Stomach smooth muscle (tissue), 2 donors: ENCODE measurements at regions not wholly inside any gene's neighbourhood (a gene's known extent, or its start where the extent isn't known, plus 50 kb on each side); places are given as distances from the start of the nearest gene placed in this dataset.

Experiments used
- H3K27ac ChIP-seq: one replicate; pipeline ENCODE4 v1.7.0; 2013; ENCODE audit warnings: mild to moderate bottlenecking, low read length, inconsistent platforms
- H3K27me3 ChIP-seq, 2 donors: one replicate each; pipeline ENCODE4 v1.7.0; 2013; ENCODE audit warnings: low read length in 2 of 2; ENCODE audit not compliant: insufficient read depth in 2 of 2, control insufficient read depth in 1 of 2
- H3K36me3 ChIP-seq, 2 donors: one replicate each; pipeline ENCODE4 v1.7.0; 2013; ENCODE audit warnings: low read length in 2 of 2; ENCODE audit not compliant: control insufficient read depth in 2 of 2, insufficient read depth in 2 of 2
- H3K4me1 ChIP-seq: one replicate; pipeline ENCODE4 v1.7.0; 2013; ENCODE audit warnings: low read length; ENCODE audit not compliant: control insufficient read depth, insufficient read depth
- H3K4me3 ChIP-seq, 2 donors: one replicate each; pipeline ENCODE4 v1.7.0; 2013; ENCODE audit warnings: low read length in 2 of 2
- H3K9ac ChIP-seq, 2 donors: one replicate each; pipeline ENCODE4 v1.7.0; 2013; ENCODE audit warnings: low read length in 2 of 2, mild to moderate bottlenecking in 1 of 2
- H3K9me3 ChIP-seq, 2 donors: one replicate each; pipeline ENCODE4 v1.7.0; 2013; ENCODE audit warnings: low read length in 2 of 2; ENCODE audit not compliant: control insufficient read depth in 2 of 2
- donor health status: healthy.
- donor health status: Pancreatic carcinoma.

DNA sequence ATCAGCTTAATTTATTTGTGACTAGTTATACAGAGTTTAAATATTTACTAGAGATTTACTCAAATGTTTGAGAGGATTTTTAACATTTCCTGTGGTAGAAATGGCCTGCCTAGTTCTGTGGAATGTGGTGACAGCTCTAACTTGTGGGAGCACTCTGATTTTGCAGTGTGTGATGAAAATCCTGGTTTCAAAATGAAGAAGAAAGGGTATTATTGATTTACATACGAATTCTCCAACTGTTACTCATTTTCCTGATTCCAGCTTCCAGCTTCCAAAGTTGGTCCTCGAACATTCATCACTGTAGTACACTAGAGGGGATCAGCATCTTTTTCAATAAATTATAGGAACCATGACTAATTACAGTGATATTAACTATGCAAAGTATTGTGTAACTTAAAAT, 462.7 kb upstream of the PKN2 start:
- H3K27ac ChIP-seq: no peak overlapping the region
- H3K9me3 ChIP-seq: peaks cover 0 to 2% of the 10 kb centered on the region in 2 donors
- H3K4me3 ChIP-seq: no peak overlapping the region
- no peak overlapping the region for H3K9ac ChIP-seq
- no peaks in the 10 kb centered on the region for H3K4me1 ChIP-seq
- no peaks in the 10 kb centered on the region for H3K27me3 ChIP-seq
- H3K36me3 ChIP-seq: no peaks in the 10 kb centered on the region

DNA sequence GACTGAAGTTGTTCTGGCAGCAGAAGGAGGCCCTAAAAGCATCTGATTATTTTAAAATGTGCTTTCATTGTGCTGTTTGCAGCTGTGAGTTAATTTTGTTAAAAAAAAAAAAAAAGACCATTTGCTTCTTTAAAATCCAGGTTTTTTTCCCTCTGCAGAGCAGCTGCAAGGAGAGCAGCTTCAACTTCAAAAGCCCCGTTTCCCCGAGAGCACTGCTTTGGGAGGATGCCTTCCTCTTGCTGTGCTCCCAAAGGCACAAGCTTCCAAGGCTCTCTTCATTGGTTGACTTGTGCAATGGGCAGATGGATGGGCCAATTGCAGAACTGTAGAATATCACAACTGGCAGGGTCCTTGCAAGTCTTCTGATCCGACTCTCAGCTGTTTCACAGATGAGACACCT, 459.2 kb upstream of the PKN2 start:
- H3K4me3 ChIP-seq: no peak overlapping the region
- H3K27ac ChIP-seq: no peak overlapping the region
- no peak overlapping the region for H3K9ac ChIP-seq
- no peaks in the 10 kb centered on the region for H3K27me3 ChIP-seq
- H3K36me3 ChIP-seq: no peaks in the 10 kb centered on the region
- no peaks in the 10 kb centered on the region for H3K9me3 ChIP-seq
- no peaks in the 10 kb centered on the region for H3K4me1 ChIP-seq

DNA sequence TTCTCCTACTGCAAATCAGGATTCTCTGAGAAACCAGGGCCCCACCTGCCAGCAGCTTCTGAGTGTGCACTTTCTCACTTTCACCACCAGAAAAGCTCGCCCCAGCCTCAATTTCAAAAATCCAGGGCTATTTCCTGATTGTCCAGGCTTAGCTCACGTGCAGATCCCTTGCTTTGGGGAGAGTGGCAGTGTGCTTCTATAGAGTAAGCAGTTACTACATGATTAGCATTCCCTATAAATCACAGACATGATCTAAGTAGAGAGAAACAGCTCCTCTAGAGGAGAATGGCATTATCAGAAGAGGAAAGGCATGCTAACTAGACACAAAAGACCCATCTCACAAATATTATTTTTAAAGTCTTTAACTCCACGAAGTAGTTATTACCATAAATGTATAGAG, 456.0 kb upstream of the PKN2 start:
- Histone ChIP-seq H3K9me3 (no peaks in the 10 kb centered on the region), H3K4me1 (no peaks in the 10 kb centered on the region), H3K4me3 (no peak overlapping the region), H3K27me3 (no peaks in the 10 kb centered on the region), H3K27ac (no peak overlapping the region), H3K9ac (no peak overlapping the region), H3K36me3 (no peaks in the 10 kb centered on the region)

DNA sequence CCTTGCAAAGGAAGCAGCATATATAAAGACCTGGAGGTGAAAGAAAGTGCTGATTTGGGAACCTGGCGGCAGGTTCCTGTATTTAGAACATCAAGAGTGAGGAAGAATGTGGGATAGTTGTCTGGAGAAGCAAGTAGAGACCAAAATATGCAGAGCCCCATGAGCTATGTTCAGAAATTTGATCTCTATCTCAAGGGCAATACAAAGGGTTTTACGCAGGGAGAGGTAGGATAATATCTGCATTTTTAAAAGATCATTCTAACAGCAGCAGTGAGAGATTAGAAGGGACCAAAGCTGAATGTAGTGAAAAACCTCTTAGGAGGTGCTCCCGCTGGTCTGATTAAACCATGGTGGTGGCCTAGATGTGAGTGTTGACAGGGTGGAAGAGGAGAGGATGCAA, 453.9 kb upstream of the PKN2 start:
- H3K4me3 ChIP-seq: no peak overlapping the region
- H3K27me3 ChIP-seq: no peaks in the 10 kb centered on the region
- H3K36me3 ChIP-seq: no peaks in the 10 kb centered on the region
- no peaks in the 10 kb centered on the region for H3K4me1 ChIP-seq
- no peak overlapping the region for H3K27ac ChIP-seq
- H3K9ac ChIP-seq: no peak overlapping the region
- H3K9me3 ChIP-seq: no peaks in the 10 kb centered on the region

DNA sequence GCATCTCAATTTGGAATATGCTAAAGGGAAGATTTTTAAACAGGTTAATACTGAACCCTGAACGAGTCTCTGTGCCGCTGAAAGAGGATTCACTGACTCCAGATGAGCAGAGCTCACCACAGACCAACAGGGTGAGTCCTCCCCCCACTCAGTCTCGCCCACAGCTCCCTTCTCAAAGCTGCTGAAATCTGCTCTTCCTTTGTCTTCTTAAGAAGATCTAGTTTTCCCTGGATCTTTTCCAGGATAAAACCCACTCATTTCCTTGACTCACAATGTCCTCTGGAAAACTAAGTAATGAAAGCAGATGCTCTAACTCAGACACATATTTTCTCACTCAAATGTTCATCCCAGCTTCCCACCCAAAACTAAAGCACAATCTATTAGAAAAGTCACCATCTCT, 447.0 kb upstream of the PKN2 start:
- no peak overlapping the region for H3K27ac ChIP-seq
- no peaks in the 10 kb centered on the region for H3K36me3 ChIP-seq
- H3K27me3 ChIP-seq: no peaks in the 10 kb centered on the region
- no peaks in the 10 kb centered on the region for H3K9me3 ChIP-seq
- H3K4me3 ChIP-seq: no peak overlapping the region
- no peaks in the 10 kb centered on the region for H3K4me1 ChIP-seq
- H3K9ac ChIP-seq: no peak overlapping the region

DNA sequence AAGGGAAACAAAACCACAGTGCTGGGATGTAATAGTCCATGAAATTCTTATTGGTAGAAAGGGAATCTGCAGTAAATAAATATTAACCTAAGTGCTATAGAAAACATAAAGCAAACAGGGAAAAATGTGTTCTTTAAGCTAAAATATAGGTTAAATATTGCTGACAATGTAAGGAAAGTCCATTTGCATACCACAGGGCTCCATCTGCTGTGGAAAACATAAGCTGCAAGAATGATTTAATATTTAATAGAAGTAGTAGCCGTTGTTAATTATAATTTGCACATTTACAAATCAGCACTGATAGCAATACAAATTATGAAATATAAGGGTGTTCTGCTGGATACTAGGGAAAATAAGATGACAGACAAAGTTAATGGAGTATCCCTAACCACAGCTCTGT, 444.9 kb upstream of the PKN2 start:
- Histone ChIP-seq H3K27me3 (no peaks in the 10 kb centered on the region), H3K4me3 (no peak overlapping the region), H3K36me3 (no peaks in the 10 kb centered on the region), H3K4me1 (no peaks in the 10 kb centered on the region), H3K9ac (no peak overlapping the region), H3K9me3 (no peaks in the 10 kb centered on the region), H3K27ac (no peak overlapping the region)

DNA sequence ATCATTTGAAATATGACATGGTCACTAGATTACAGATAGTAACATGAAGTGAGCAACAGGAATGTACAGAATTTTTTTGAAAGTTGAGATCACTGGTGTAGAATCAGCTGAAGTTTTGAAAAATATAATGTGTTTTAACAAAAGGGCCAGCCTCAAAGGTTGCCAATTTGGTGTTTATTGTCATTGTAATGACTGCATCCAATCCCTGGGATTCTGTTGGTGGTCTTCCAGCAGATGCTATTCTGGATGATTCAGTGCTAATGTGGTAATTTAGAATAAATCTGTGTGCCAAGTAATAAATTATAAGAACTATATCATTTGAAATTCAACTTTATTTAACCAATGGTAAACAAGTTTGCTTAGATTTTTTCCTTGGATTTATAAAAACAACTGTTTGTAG, 436.4 kb upstream of the PKN2 start:
- Histone ChIP-seq H3K27ac (no peak overlapping the region), H3K27me3 (no peaks in the 10 kb centered on the region), H3K4me3 (no peak overlapping the region), H3K36me3 (no peaks in the 10 kb centered on the region), H3K9me3 (peaks cover 0 to 2% of the 10 kb centered on the region in 2 donors), H3K9ac (no peak overlapping the region), H3K4me1 (no peaks in the 10 kb centered on the region)

DNA sequence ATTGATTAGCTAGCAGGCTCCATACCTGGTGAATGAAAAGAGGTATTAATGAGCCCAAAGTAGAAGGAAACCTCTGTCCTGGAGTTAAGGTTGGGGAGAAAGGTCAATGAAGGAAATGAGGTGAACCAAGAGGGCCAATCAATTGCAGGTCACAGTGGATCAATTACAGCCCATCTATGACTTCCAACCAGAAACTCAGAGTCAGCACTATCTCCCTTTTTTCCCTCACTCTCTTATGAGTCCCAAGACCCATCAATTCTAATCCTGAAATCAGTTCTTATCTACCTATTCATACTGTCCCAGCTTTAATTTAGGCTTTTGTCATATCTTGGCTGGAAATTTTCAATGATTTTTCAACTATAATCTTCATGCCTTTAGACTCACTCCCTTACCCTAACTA, 433.2 kb upstream of the PKN2 start:
- Histone ChIP-seq H3K27me3 (no peaks in the 10 kb centered on the region), H3K36me3 (no peaks in the 10 kb centered on the region), H3K4me1 (no peaks in the 10 kb centered on the region), H3K27ac (no peak overlapping the region), H3K9me3 (no peaks in the 10 kb centered on the region), H3K9ac (no peak overlapping the region), H3K4me3 (no peak overlapping the region)

DNA sequence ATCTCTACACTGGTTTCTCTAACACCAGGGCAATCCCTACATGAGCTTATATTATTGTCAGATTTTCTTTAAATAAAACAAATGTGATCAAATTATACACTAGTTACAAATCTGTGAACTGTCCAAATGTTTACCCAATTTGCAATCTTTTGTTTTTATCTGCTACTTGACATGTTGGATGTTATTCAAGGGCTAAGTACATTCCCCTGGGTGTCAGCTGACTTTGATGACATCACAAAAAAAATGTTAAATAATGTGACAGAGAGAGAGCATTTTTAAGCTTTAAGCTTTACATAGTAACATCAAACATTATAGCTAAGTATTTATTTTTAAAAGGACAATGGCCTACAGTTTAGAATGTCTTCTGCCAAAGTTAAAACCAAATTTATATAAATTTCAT, 431.3 kb upstream of the PKN2 start:
- H3K9ac ChIP-seq: no peak overlapping the region
- no peaks in the 10 kb centered on the region for H3K36me3 ChIP-seq
- H3K4me1 ChIP-seq: no peaks in the 10 kb centered on the region
- H3K9me3 ChIP-seq: no peaks in the 10 kb centered on the region
- no peak overlapping the region for H3K27ac ChIP-seq
- H3K4me3 ChIP-seq: no peak overlapping the region
- no peaks in the 10 kb centered on the region for H3K27me3 ChIP-seq

DNA sequence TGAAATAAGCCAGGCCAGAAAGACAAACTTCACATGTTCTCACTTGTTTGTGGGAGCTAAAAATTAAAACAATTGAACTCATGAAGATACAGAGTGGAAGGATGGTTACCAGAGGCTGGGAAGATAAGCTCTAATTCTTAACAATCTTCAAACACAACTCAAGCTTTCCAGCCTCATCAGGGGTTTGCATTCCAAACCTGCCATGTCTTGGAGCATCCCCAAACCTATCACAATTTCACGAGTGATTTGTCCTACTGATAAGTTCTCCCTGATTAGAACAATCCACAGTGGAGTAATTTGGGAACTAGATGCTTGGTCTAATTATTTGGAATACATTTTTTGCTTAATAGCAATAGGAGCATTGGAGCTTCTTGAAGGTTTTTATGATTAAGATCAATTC, 418.5 kb upstream of the PKN2 start:
- H3K36me3 ChIP-seq: no peaks in the 10 kb centered on the region
- H3K27ac ChIP-seq: no peak overlapping the region
- H3K9me3 ChIP-seq: peaks cover 0 to 2% of the 10 kb centered on the region in 2 donors
- H3K27me3 ChIP-seq: no peaks in the 10 kb centered on the region
- H3K4me3 ChIP-seq: no peak overlapping the region
- no peak overlapping the region for H3K9ac ChIP-seq
- no peaks in the 10 kb centered on the region for H3K4me1 ChIP-seq

DNA sequence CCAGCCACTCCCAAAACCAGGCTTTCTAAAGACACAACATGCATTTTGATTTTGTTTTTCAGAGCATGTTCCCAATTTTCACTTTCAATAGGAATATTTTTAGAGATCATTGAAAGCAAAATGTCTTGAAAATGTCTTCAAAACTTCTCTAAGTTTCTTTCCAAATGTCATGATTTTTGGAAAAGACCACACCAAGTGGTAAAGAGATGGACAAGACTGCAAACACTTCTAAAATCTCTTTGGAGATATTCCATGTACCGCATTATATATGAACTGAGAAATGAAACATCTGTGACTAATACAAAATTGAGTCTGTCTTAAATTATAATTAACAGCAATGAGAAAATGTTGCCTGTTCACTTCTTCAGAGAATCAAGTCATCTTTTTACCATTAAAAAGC, 418.0 kb upstream of the PKN2 start:
- Histone ChIP-seq H3K9me3 (peaks cover 0 to under 1% of the 10 kb centered on the region in 2 donors), H3K27ac (no peak overlapping the region), H3K4me3 (no peak overlapping the region), H3K27me3 (no peaks in the 10 kb centered on the region), H3K9ac (no peak overlapping the region), H3K36me3 (no peaks in the 10 kb centered on the region), H3K4me1 (no peaks in the 10 kb centered on the region)

DNA sequence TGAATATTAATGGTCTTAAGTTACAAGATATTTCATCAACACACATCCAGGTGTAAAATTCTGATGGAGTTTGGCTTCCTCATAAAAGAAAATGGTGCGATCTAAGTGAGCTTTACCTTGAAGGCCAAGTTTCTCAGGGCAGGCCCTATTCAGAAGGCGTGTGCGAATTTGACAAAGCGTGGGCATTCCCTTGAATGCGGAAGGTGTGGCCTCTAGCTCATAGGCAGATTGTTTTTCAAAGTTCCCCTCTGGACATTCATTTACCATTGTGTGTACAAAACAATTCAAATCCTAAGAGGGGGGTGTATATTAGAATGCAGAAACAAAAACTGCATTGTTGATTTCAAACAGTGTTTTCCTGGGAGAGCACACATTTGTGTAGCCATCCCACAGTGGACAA, 411.9 kb upstream of the PKN2 start:
- Histone ChIP-seq H3K27ac (no peak overlapping the region), H3K36me3 (no peaks in the 10 kb centered on the region), H3K9me3 (no peaks in the 10 kb centered on the region), H3K4me3 (no peak overlapping the region), H3K4me1 (no peaks in the 10 kb centered on the region), H3K27me3 (no peaks in the 10 kb centered on the region), H3K9ac (no peak overlapping the region)
